GM21360 (cell line): ENCODE measurements at regions not wholly inside any gene's neighbourhood (a gene's known extent, or its start where the extent isn't known, plus 50 kb on each side); places are given as distances from the start of the nearest gene placed in this dataset.
"Not testable (repeated sequence)": the region's sequence is repeated elsewhere in the genome, so short reads cannot be mapped to it uniquely, and the experiment has no call there.

Experiments used
- ATAC-seq: cut with Tn5 transposase; IDR thresholded peaks from one replicate; pipeline ENCODE4 v1.9.1; 2021; ENCODE audit warnings: mild to moderate bottlenecking, moderate library complexity; ENCODE audit not compliant: unreplicated experiment

- no peak for ATAC-seq
Observed at GRCh38 chr11:87491381-87491780, 453.6 kb downstream of the TMEM135 start.

- no peak for ATAC-seq
Observed at GRCh38 chr11:87490671-87491070, 452.9 kb downstream of the TMEM135 start.

GRCh38 chr11:87484566-87484965 lies 446.8 kb downstream of the TMEM135 start:
- no peak for ATAC-seq

GRCh38 chr11:87477321-87477720 lies 439.6 kb downstream of the TMEM135 start:
- ATAC-seq, result no peak

GRCh38 chr11:87473174-87473573 lies 435.4 kb downstream of the TMEM135 start:
- ATAC-seq, result no peak

- no peak for ATAC-seq
Observed at GRCh38 chr11:87466223-87466622, 428.5 kb downstream of the TMEM135 start.

- no peak for ATAC-seq
Observed at GRCh38 chr11:87465716-87466115, 428.0 kb downstream of the TMEM135 start.

- peak; percentile 81 for ATAC-seq
Observed at GRCh38 chr11:87463486-87464102, 425.9 kb downstream of the TMEM135 start.

- ATAC-seq, result no peak
Observed at GRCh38 chr11:87462171-87462570, 424.4 kb downstream of the TMEM135 start.

GRCh38 chr11:87460842-87461637 lies 423.3 kb downstream of the TMEM135 start:
- ATAC-seq, result no peak

- ATAC-seq, result no peak
Observed at GRCh38 chr11:87460279-87460678, 422.5 kb downstream of the TMEM135 start.

- peak; percentile 31 for ATAC-seq
Observed at GRCh38 chr11:87459351-87459750, 421.6 kb downstream of the TMEM135 start.

GRCh38 chr11:87456499-87456898 lies 418.8 kb downstream of the TMEM135 start:
- peak; percentile 36 for ATAC-seq

- no peak for ATAC-seq
Observed at GRCh38 chr11:87455180-87455579, 417.4 kb downstream of the TMEM135 start.

GRCh38 chr11:87454241-87454640 lies 416.5 kb downstream of the TMEM135 start:
- peak; percentile 86 for ATAC-seq

GRCh38 chr11:87453531-87454089 lies 415.9 kb downstream of the TMEM135 start:
- peak; percentile 7 for ATAC-seq

- ATAC-seq, result not testable (repeated sequence)
Observed at GRCh38 chr11:87452025-87452424, 414.3 kb downstream of the TMEM135 start.

- no peak for ATAC-seq
Observed at GRCh38 chr11:87451395-87451794, 413.7 kb downstream of the TMEM135 start.

GRCh38 chr11:87447606-87448005 lies 409.9 kb downstream of the TMEM135 start:
- ATAC-seq, result no peak

GRCh38 chr11:87444993-87445392 lies 407.3 kb downstream of the TMEM135 start:
- ATAC-seq, result no peak

- ATAC-seq, result no peak
Observed at GRCh38 chr11:87443707-87444106, 406.0 kb downstream of the TMEM135 start.
